ENCODE measurements at regions not wholly inside any gene's neighbourhood (a gene's known extent, or its start where the extent isn't known, plus 50 kb on each side); places are given as distances from the start of the nearest gene placed in this dataset.

- no peak for DNase-seq
These were observed 160.0 kb upstream of the MKI67 start for GRCh38 chr10:128286141-128286761.

- no peak for DNase-seq
These were observed 160.7 kb upstream of the MKI67 start for GRCh38 chr10:128286762-128287500.

GRCh38 chr10:128287921-128288320 is 161.7 kb upstream of the MKI67 start:
- no peak for DNase-seq

- no peak for DNase-seq
These were observed 163.4 kb upstream of the MKI67 start for GRCh38 chr10:128289621-128290020.

- DNase-seq: no peak
These were observed 168.8 kb upstream of the MKI67 start for GRCh38 chr10:128295003-128295402.

GRCh38 chr10:128296253-128297007 is 170.2 kb upstream of the MKI67 start:
- DNase-seq: no peak

- no peak for DNase-seq
These were observed 171.6 kb upstream of the MKI67 start for GRCh38 chr10:128297709-128298378.

GRCh38 chr10:128298587-128298986 is 172.4 kb upstream of the MKI67 start:
- no peak for DNase-seq

GRCh38 chr10:128300290-128300824 is 174.1 kb upstream of the MKI67 start:
- no peak for DNase-seq

GRCh38 chr10:128301051-128301450 is 174.8 kb upstream of the MKI67 start:
- no peak for DNase-seq

- no peak for DNase-seq
These were observed 176.6 kb upstream of the MKI67 start for GRCh38 chr10:128302808-128303207.

GRCh38 chr10:128304271-128304670 is 178.0 kb upstream of the MKI67 start:
- no peak for DNase-seq

- no peak for DNase-seq
These were observed 179.6 kb upstream of the MKI67 start for GRCh38 chr10:128305601-128306345.

- no peak for DNase-seq
These were observed 180.3 kb upstream of the MKI67 start for GRCh38 chr10:128306535-128306934.

- DNase-seq: no peak
These were observed 180.7 kb upstream of the MKI67 start for GRCh38 chr10:128306966-128307365.

- DNase-seq: no peak
These were observed 181.6 kb upstream of the MKI67 start for GRCh38 chr10:128307820-128308219.

GRCh38 chr10:128310971-128311658 is 184.9 kb upstream of the MKI67 start:
- DNase-seq: no peak

- DNase-seq: no peak
These were observed 186.0 kb upstream of the MKI67 start for GRCh38 chr10:128312250-128312649.

GRCh38 chr10:128314686-128315085 is 188.5 kb upstream of the MKI67 start:
- no peak for DNase-seq

GRCh38 chr10:128316121-128316726 is 190.0 kb upstream of the MKI67 start:
- no peak for DNase-seq

- DNase-seq: no peak
These were observed 190.7 kb upstream of the MKI67 start for GRCh38 chr10:128316925-128317324.

All from activated CD8-positive, alpha-beta memory T cell treated with anti-CD3 and anti-CD28 coated beads, Interleukin-2, amount 50 U/mL, for 4 hours (primary cell).